ENCODE measurements at regions not wholly inside any gene's neighbourhood (a gene's known extent, or its start where the extent isn't known, plus 50 kb on each side); places are given as distances from the start of the nearest gene placed in this dataset.

GRCh38 chr22:26892166-26893041 lies 235.0 kb downstream of the MIAT start:
- no peak for DNase-seq (ENCODE audit: low read depth, low spot score)

- DNase-seq (ENCODE audit: low read depth, low spot score) = no peak
Observed at GRCh38 chr22:26893173-26894110, 236.1 kb downstream of the MIAT start.

- DNase-seq (ENCODE audit: low read depth, low spot score) = no peak
Observed at GRCh38 chr22:26894362-26894761, 237.0 kb downstream of the MIAT start.

- DNase-seq (ENCODE audit: low read depth, low spot score) = peak; percentile 36
Observed at GRCh38 chr22:26894766-26895485, 237.5 kb downstream of the MIAT start.

GRCh38 chr22:26897384-26897783 lies 240.0 kb downstream of the MIAT start:
- DNase-seq (ENCODE audit: low read depth, low spot score) = no peak

GRCh38 chr22:26898946-26899605 lies 241.7 kb downstream of the MIAT start:
- no peak for DNase-seq (ENCODE audit: low read depth, low spot score)

GRCh38 chr22:26900787-26901186 lies 243.4 kb downstream of the MIAT start:
- DNase-seq (ENCODE audit: low read depth, low spot score) = no peak

GRCh38 chr22:26901198-26901816 lies 243.9 kb downstream of the MIAT start:
- DNase-seq (ENCODE audit: low read depth, low spot score) = no peak

GRCh38 chr22:26902401-26903029 lies 245.1 kb downstream of the MIAT start:
- no peak for DNase-seq (ENCODE audit: low read depth, low spot score)

GRCh38 chr22:26903030-26903856 lies 245.9 kb downstream of the MIAT start:
- DNase-seq (ENCODE audit: low read depth, low spot score) = no peak

GRCh38 chr22:26904483-26904882 lies 247.1 kb downstream of the MIAT start:
- DNase-seq (ENCODE audit: low read depth, low spot score) = no peak

- no peak for DNase-seq (ENCODE audit: low read depth, low spot score)
Observed at GRCh38 chr22:26905076-26905475, 247.7 kb downstream of the MIAT start.

GRCh38 chr22:26905640-26906039 lies 248.3 kb downstream of the MIAT start:
- DNase-seq (ENCODE audit: low read depth, low spot score) = no peak

GRCh38 chr22:26906464-26906863 lies 249.1 kb downstream of the MIAT start:
- DNase-seq (ENCODE audit: low read depth, low spot score) = no peak

- DNase-seq (ENCODE audit: low read depth, low spot score) = no peak
Observed at GRCh38 chr22:26907366-26907765, 250.0 kb downstream of the MIAT start.

- DNase-seq (ENCODE audit: low read depth, low spot score) = no peak
Observed at GRCh38 chr22:26910845-26911244, 253.5 kb downstream of the MIAT start.

GRCh38 chr22:26912655-26913345 lies 255.4 kb downstream of the MIAT start:
- DNase-seq (ENCODE audit: low read depth, low spot score) = no peak

- no peak for DNase-seq (ENCODE audit: low read depth, low spot score)
Observed at GRCh38 chr22:26914519-26915185, 257.3 kb downstream of the MIAT start.

Measured in pulmonary artery endothelial cell (primary cell).